ENCODE measurements at regions not wholly inside any gene's neighbourhood (a gene's known extent, or its start where the extent isn't known, plus 50 kb on each side); places are given as distances from the start of the nearest gene placed in this dataset.

- no peak for TF ChIP-seq CTCF (IDR thresholded peaks at IDR 0.05)
- no peak for TF ChIP-seq POLR2A (IDR thresholded peaks at IDR 0.05)
Observed at GRCh38 chr15:53216036-53216435, 425.9 kb upstream of the ONECUT1 start.
